ENCODE measurements at regions not wholly inside any gene's neighbourhood (a gene's known extent, or its start where the extent isn't known, plus 50 kb on each side); places are given as distances from the start of the nearest gene placed in this dataset.

DNA sequence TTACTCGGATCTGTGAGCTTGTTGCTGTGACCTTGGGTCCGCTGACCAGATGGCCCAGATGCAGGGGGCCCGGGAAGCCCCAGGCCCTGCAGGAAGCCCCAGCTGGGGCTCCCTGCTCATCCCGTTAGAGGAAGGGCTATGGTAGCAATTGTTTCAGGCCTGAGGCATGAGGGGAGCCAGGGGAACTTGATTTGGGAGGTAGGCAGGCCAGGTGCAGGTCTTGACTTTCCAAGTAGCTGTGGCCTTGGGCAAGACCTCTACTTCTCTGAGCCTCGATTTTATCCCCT, 55.0 kb upstream of the CXCL12 start:
- TF ChIP-seq EZH2 (IDR thresholded peaks at IDR 0.05; ENCODE audit: insufficient read depth, poor library complexity, severe bottlenecking) (no peak), EZH2phosphoT487 (IDR thresholded peaks at IDR 0.05; ENCODE audit: insufficient read depth, low read depth) (no peak)
